Prostate gland (tissue), 2 donors: ENCODE measurements at regions not wholly inside any gene's neighbourhood (a gene's known extent, or its start where the extent isn't known, plus 50 kb on each side); places are given as distances from the start of the nearest gene placed in this dataset.

Experiments
- DNase-seq: peaks from one replicate; pipeline ENCODE4 v3.0.0-alpha.2; 2019; ENCODE audit warnings: low spot score
- H3K27ac ChIP-seq, 2 donors: fragments of 200-600 bp; sonication (generic); 2 replicates each; pipeline ENCODE4 v1.5.1; 2017 to 2019
- H3K27me3 ChIP-seq: fragments of 200-600 bp; sonication (generic); replicated peaks from 2 replicates; pipeline ENCODE4 v1.5.1; 2019; ENCODE audit not compliant: insufficient read depth
- H3K36me3 ChIP-seq, 2 donors: fragments of 200-600 bp; sonication (generic); 1 replicate in 1 of 2; 2 replicates in 1 of 2; pipeline versions ENCODE4 v1.5.1 to v1.8.1; 2017 to 2019
- H3K4me1 ChIP-seq: fragments of 200-600 bp; sonication (generic); replicated peaks from 2 replicates; pipeline ENCODE4 v1.5.1; 2019
- H3K4me3 ChIP-seq, 2 donors: fragments of 200-600 bp; sonication (generic); 2 replicates each; pipeline ENCODE4 v1.5.1; 2017 to 2019
- H3K9me3 ChIP-seq: fragments of 200-600 bp; sonication (generic); 2 replicates; pipeline ENCODE4 v1.5.1; 2017
- POLR2A ChIP-seq: fragments of 450-650 bp; IDR thresholded peaks from one replicate; pipeline ENCODE4 v1.6.1; 2016; ENCODE audit warnings: antibody characterized with exemption, mild to moderate bottlenecking
- POLR2AphosphoS5 ChIP-seq: sonication (generic); formaldehyde crosslinking; IDR thresholded peaks from one replicate; pipeline ENCODE4 v1.6.1; 2017; ENCODE audit warnings: antibody characterized with exemption
- WGBS: methylation state at CpG from one replicate; pipeline ENCODE4 v1.1.5; 2018; 5-methylcytosine and 5-hydroxymethylcytosine counted together
- intact Hi-C: fragments of 100-400 bp; cut with DNase I; formaldehyde crosslinking; loops from one replicate; pipeline ENCODE4 v1.14.2; 2022
- TF ChIP-seq, protein P1 (sequence below), 4 experiments: fragments of 200-600 bp in 2 of 4; fragments of 450-650 bp in 2 of 4; sonication (generic) in 2 of 4; IDR thresholded peaks; 1 replicate in 3 of 4; 2 replicates in 1 of 4; pipeline ENCODE4 v1.5.1; 2016 to 2019; ENCODE audit warnings: antibody characterized with exemption in 4 of 4, mild to moderate bottlenecking in 2 of 4, moderate library complexity in 2 of 4

GRCh38 chr5:125536095-125536494, 789.7 kb upstream of the ZNF608 start:
- Histone ChIP-seq H3K27me3 (no peaks in the 10 kb centered on the region), H3K4me1 (no peaks in the 10 kb centered on the region), H3K36me3 (no peaks in the 10 kb centered on the region), H3K9me3 (no peaks in the 10 kb centered on the region), H3K4me3 (no peak overlapping the region), H3K27ac (no peak overlapping the region)
- TF ChIP-seq, protein P1, sequence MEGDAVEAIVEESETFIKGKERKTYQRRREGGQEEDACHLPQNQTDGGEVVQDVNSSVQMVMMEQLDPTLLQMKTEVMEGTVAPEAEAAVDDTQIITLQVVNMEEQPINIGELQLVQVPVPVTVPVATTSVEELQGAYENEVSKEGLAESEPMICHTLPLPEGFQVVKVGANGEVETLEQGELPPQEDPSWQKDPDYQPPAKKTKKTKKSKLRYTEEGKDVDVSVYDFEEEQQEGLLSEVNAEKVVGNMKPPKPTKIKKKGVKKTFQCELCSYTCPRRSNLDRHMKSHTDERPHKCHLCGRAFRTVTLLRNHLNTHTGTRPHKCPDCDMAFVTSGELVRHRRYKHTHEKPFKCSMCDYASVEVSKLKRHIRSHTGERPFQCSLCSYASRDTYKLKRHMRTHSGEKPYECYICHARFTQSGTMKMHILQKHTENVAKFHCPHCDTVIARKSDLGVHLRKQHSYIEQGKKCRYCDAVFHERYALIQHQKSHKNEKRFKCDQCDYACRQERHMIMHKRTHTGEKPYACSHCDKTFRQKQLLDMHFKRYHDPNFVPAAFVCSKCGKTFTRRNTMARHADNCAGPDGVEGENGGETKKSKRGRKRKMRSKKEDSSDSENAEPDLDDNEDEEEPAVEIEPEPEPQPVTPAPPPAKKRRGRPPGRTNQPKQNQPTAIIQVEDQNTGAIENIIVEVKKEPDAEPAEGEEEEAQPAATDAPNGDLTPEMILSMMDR (IDR thresholded peaks at IDR 0.05), result no peak
- TF ChIP-seq POLR2AphosphoS5, result no peak
- TF ChIP-seq POLR2A, result no peak
- no peak for DNase-seq
- intact Hi-C loops, result no loop called here

DNA sequence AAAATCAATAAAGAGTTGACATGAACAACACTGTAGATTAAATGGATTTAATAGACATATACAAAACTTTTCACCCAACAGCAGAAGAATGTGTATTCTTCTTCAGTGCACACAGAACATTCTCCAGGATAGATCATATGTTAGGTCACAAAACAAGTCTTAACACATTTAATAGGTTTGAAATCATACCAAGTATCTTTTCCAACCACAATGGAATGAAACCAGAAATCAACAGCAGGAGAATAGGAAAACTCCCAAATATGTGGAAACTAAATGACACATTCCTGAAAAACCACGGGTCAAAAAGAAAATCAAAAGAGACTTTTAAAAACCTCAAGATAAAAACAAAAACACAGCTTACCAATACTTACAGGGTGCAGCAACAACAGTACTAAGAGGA, 790.1 kb upstream of the ZNF608 start:
- H3K36me3 ChIP-seq, result no peaks in the 10 kb centered on the region

GRCh38 chr5:125537661-125538060, 791.2 kb upstream of the ZNF608 start:
- no peak for DNase-seq
- Histone ChIP-seq H3K9me3 (no peaks in the 10 kb centered on the region), H3K4me3 (no peak overlapping the region), H3K36me3 (no peaks in the 10 kb centered on the region), H3K4me1 (no peaks in the 10 kb centered on the region), H3K27ac (no peak overlapping the region), H3K27me3 (no peaks in the 10 kb centered on the region)
- WGBS, result 97% methylated on average over 2 of the region's 2 CpGs
- intact Hi-C loops, result no loop called here
- TF ChIP-seq, protein P1 (IDR thresholded peaks at IDR 0.05), result no peak
- no peak for TF ChIP-seq POLR2AphosphoS5
- TF ChIP-seq POLR2A, result no peak

More for the DNA sequence above, 790.1 kb upstream of the ZNF608 start:
- Histone ChIP-seq H3K4me3 (no peak overlapping the region), H3K9me3 (no peaks in the 10 kb centered on the region), H3K4me1 (no peaks in the 10 kb centered on the region), H3K27me3 (no peaks in the 10 kb centered on the region), H3K27ac (no peak overlapping the region)
- intact Hi-C loops, result no loop called here
- TF ChIP-seq POLR2A (no peak), POLR2AphosphoS5 (no peak)
- TF ChIP-seq, protein P1 (IDR thresholded peaks at IDR 0.05), result no peak
- no peak for DNase-seq
- 24% methylated on average over 1 of the region's 1 CpG for WGBS

DNA sequence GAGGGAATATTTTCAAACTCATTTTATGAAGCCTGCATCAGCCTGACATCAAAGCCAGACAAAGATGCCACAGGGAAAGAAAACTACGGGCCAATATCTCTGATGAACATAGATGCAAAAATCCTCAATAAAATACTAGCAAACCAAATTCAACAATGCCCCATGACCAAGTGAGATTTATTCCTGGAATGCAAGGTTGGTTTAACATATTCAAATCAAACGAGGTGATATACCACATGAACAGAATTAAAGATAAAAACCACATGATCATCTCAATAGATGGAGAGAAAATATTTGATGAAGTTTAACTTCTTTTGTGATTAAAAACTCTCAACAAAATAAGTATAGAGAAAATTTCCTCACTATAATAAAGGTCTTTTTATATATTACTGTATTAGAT, 792.0 kb upstream of the ZNF608 start:
- intact Hi-C loops, result no loop called here
- no peak overlapping the region for H3K4me3 ChIP-seq
- H3K27ac ChIP-seq, result no peak overlapping the region
- H3K9me3 ChIP-seq, result no peaks in the 10 kb centered on the region
- no peak for TF ChIP-seq POLR2AphosphoS5
- no peaks in the 10 kb centered on the region for H3K4me1 ChIP-seq
- H3K36me3 ChIP-seq, result no peaks in the 10 kb centered on the region
- H3K27me3 ChIP-seq, result no peaks in the 10 kb centered on the region
- no peak for DNase-seq
- 92% methylated on average over 2 of the region's 2 CpGs for WGBS

GRCh38 chr5:125541085-125541484, 794.6 kb upstream of the ZNF608 start:
- Histone ChIP-seq H3K9me3 (no peaks in the 10 kb centered on the region), H3K4me1 (no peaks in the 10 kb centered on the region), H3K27me3 (no peaks in the 10 kb centered on the region), H3K27ac (no peak overlapping the region), H3K36me3 (no peaks in the 10 kb centered on the region), H3K4me3 (no peak overlapping the region)
- TF ChIP-seq POLR2AphosphoS5, result no peak
- TF ChIP-seq, protein P1 (IDR thresholded peaks at IDR 0.05), result no peak
- no peak for TF ChIP-seq POLR2A
- no peak for DNase-seq
- intact Hi-C loops, result no loop called here
- 100% methylated on average over 2 of the region's 2 CpGs for WGBS
